22Rv1 (cell line): ENCODE measurements at regions not wholly inside any gene's neighbourhood (a gene's known extent, or its start where the extent isn't known, plus 50 kb on each side); places are given as distances from the start of the nearest gene placed in this dataset.

ENCODE experiments used
- H3K27ac ChIP-seq: fragments of 450-650 bp; 2 replicates; pipeline ENCODE4 v1.5.1; 2017
- ZFX ChIP-seq: fragments of 450-650 bp; IDR thresholded peaks from 2 replicates; pipeline ENCODE4 v1.6.1; 2017; ENCODE audit warnings: antibody characterized with exemption, borderline replicate concordance
- TF ChIP-seq, protein P1 (sequence below): fragments of 450-650 bp; IDR thresholded peaks from 2 replicates; pipeline ENCODE4 v1.5.1; 2017; ENCODE audit warnings: mild to moderate bottlenecking

DNA sequence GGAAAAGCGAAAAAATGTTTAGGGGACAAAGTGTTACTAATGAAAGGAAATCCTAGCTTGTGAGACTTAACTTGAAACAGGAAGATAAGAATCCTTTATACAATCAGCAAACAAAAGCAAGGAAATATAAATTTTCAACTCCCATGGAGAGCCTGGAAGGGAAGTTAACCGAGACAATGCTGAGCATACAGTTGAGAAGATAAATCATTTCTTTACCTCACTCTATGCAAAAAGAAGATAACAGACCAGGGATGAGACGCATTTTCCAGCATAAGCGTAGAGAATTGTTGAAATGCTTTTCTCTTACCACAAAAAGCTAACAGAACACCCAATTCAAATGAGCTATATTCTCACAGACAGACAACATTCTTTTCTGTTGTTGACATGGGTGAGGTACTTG is 309.6 kb downstream of the CWC27 start:
- TF ChIP-seq ZFX: no peak
- TF ChIP-seq, protein P1, sequence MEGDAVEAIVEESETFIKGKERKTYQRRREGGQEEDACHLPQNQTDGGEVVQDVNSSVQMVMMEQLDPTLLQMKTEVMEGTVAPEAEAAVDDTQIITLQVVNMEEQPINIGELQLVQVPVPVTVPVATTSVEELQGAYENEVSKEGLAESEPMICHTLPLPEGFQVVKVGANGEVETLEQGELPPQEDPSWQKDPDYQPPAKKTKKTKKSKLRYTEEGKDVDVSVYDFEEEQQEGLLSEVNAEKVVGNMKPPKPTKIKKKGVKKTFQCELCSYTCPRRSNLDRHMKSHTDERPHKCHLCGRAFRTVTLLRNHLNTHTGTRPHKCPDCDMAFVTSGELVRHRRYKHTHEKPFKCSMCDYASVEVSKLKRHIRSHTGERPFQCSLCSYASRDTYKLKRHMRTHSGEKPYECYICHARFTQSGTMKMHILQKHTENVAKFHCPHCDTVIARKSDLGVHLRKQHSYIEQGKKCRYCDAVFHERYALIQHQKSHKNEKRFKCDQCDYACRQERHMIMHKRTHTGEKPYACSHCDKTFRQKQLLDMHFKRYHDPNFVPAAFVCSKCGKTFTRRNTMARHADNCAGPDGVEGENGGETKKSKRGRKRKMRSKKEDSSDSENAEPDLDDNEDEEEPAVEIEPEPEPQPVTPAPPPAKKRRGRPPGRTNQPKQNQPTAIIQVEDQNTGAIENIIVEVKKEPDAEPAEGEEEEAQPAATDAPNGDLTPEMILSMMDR: no peak
- H3K27ac ChIP-seq: no peak overlapping the region

DNA sequence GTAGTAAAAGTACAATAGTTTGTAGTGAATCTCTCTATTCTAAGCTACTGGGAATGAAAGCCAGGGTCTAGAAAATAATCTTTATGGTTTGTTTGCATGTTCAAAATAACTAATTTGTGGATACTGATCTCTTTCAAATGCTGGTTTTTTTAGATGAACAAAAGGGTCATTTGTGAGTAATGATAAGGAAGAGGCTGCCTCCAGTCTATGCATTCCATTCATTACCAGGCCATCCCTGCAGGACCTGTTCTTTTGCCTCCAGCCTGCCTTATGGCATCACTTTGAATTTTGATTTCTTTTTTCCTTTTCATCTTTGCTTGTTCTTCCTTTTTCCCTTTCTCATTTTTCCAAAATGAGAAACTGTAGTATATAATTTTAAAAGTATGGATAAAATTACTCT is 312.3 kb downstream of the CWC27 start:
- TF ChIP-seq, protein P1: no peak
- no peak for TF ChIP-seq ZFX
- no peak overlapping the region for H3K27ac ChIP-seq

DNA sequence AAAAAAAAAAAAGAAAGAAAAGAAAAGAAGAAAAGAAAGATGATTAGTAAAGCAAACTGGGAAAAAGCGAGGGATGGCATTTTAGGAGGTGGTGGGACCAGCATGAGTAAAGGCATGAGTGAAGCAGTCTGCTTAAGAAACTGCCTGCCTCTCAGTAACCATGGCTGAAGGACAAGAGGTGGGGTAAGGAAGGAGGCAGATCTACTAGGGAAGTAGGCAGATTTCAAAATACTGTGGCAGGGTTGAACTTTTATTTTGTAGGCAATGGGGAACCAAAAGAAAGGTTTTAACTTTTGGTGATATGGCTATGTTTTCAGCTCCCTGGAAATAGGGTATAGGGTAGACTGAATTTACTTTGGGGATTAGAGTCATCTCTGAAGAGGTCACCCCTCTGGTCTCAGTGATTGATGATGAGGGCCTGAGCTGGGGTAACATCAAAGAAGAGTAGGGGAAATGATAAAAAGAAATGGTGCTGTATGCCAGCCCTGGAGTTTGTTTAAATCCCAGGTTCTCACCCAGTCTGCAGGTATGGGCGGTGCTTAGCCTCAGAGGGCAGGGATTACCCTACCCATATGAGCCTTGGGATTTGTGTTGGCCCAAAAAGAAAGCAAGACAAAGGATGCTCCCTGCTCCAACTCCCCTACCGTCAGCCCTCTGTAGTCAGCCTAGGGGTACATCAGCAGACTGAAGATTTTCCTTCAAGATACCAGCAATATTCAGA is 316.2 kb downstream of the CWC27 start:
- H3K27ac ChIP-seq: no peak overlapping the region
- TF ChIP-seq, protein P1: no peak
- TF ChIP-seq ZFX: no peak

DNA sequence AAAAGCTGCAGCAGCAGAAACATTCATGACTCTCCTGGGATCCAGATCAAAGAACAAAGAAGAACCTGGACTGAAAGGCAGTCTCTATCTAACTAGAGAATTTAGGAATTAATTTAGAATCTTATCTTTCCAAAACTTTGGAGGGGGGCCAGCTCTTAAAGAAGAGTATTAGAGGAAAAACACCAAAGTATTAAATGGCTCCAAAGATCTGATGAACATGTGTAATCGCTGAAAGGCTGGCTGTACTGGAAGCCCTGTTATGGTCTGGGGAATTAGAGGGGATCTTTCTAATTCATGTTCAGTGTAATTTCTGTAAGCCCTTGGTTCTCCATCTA is 316.8 kb downstream of the CWC27 start:
- no peak for TF ChIP-seq ZFX
- TF ChIP-seq, protein P1: no peak
- no peak overlapping the region for H3K27ac ChIP-seq

DNA sequence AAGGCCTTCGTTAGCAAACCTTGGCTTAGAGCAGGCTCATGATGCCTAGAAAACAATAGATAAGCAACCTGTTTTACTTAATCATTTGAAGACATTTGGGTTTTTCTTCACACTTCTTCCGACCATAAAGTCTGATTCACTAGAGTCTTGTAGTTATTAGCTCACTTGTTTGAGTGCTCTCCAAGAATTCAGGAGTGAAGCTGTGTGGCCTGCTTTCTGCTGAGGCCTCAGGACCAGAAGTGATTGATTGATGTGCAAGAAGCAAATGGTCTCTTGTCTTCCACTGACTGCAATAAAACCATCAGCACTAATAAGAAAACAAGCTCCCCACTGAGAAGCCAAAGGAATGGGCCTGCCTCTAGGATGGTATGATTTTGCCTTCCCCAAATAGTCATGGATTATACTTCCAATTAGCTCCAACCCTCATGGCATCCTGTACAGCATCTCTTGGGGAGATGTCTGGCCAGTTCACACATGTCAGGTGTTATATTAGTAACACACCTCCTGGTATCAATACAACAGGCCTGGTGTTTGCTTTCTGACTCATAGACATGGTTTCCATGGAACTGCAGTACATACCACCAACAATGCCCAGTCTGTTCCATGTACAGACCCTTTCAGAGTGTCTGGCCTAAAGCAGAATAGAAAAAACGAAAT is 317.6 kb downstream of the CWC27 start:
- no peak overlapping the region for H3K27ac ChIP-seq
- TF ChIP-seq, protein P1: no peak
- no peak for TF ChIP-seq ZFX

DNA sequence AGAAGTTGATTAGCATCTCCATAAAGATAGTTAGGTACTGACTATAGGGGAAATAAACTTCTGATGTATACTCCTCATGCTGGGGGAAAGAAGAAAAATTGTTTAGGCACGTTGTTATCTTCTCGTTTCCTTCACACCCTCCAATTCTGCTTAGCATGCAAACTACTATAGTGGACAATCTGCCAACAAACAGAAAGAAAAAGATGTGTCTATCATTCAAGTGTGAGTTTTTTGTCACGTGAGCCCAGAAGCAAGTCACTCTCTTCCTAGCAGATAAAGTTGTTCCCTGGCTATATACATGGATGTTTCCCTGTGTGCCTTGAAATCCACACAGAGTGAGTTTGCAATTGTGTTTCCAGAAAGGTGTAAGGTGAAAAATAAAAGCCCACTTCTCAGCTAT is 318.4 kb downstream of the CWC27 start:
- H3K27ac ChIP-seq: no peak overlapping the region
- TF ChIP-seq ZFX: no peak
- TF ChIP-seq, protein P1: no peak

DNA sequence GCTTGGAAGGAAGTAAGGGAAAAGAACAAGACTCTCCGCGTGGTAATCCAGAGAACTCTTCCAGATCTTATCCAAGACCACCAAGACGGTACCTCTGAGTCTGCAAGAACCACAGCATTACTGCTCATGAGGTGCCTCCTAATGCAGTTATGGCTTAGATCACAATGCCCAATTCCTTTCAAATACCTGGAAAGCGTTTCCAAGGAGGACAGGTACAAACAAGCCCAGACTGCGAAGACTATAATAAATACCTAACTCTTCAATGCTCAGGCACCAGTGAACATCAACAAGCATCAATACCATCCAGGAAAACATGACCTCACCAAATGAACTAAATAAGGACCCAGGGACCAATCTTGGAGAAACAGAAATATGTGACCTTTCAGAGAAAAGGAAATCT is 325.5 kb downstream of the CWC27 start:
- no peak for TF ChIP-seq ZFX
- TF ChIP-seq, protein P1: no peak

More for the DNA sequence above, 325.5 kb downstream of the CWC27 start:
- H3K27ac ChIP-seq: no peak overlapping the region
